HEK293 (cell line): ENCODE measurements at regions not wholly inside any gene's neighbourhood (a gene's known extent, or its start where the extent isn't known, plus 50 kb on each side); places are given as distances from the start of the nearest gene placed in this dataset.

Source experiments
- ZBTB1 ChIP-seq: fragments of 450-650 bp; formaldehyde crosslinking; IDR thresholded peaks from 2 replicates; pipeline ENCODE4 v1.5.1; 2016; ENCODE audit warnings: missing biosample characterization, missing genetic modification characterization
- ZNF416 ChIP-seq: fragments of 450-650 bp; formaldehyde crosslinking; IDR thresholded peaks from 2 replicates; pipeline ENCODE4 v1.5.1; 2016; ENCODE audit warnings: missing biosample characterization, missing genetic modification characterization
- ZNF558 ChIP-seq: fragments of 450-650 bp; formaldehyde crosslinking; IDR thresholded peaks from 2 replicates; pipeline ENCODE4 v1.5.1; 2016; ENCODE audit warnings: missing biosample characterization, missing genetic modification characterization
- TF ChIP-seq, protein P1 (sequence below): fragments of 450-650 bp; formaldehyde crosslinking; optimal IDR thresholded peaks from 2 replicates; pipeline ENCODE3; 2016; ENCODE audit warnings: missing biosample characterization, mild to moderate bottlenecking, missing genetic modification characterization
- TF ChIP-seq, protein P2 (sequence below): fragments of 450-650 bp; formaldehyde crosslinking; IDR thresholded peaks from 2 replicates; pipeline ENCODE4 v1.5.1; 2016; ENCODE audit warnings: missing biosample characterization, missing genetic modification characterization
- TF ChIP-seq, protein P3 (sequence below): fragments of 450-650 bp; formaldehyde crosslinking; IDR thresholded peaks from 2 replicates; pipeline ENCODE4 v1.5.1; 2016; ENCODE audit warnings: missing biosample characterization, missing genetic modification characterization
- TF ChIP-seq, protein P4 (sequence below): fragments of 450-650 bp; formaldehyde crosslinking; IDR thresholded peaks from 2 replicates; pipeline ENCODE4 v1.5.1; 2016; ENCODE audit warnings: missing biosample characterization, missing genetic modification characterization
- TF ChIP-seq, protein P5 (sequence below): fragments of 450-650 bp; formaldehyde crosslinking; IDR thresholded peaks from 2 replicates; pipeline ENCODE4 v1.5.0; 2017; ENCODE audit warnings: missing biosample characterization, missing genetic modification characterization, borderline replicate concordance

DNA sequence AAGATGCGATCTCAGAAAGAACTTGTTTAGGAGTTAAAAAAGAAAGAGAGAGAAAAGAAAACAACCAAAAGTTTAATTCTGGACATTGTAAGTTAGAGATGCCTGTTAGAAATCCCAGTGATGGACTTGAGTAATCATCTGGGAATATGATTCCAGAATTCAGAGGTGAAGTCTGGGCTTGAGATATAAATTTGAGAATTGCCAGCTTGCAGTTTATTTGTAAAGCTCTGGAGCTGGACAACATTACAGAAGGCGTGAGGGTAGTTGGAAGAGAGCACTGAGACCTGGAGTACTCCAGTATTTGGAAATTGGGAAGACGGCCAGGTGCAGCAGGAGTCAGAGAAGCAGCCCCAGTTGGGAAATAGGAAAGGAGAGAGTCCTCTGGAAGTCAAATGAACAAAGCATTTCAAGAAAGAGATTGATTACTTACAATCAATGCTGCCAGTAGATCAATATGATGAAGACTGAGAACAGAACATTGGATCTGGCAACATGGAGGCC is 128.8 kb upstream of the ARHGAP28 start:
- no peak for TF ChIP-seq ZNF416
- no peak for TF ChIP-seq ZBTB1 (tag by site-specific recombination)
- TF ChIP-seq, protein P1, sequence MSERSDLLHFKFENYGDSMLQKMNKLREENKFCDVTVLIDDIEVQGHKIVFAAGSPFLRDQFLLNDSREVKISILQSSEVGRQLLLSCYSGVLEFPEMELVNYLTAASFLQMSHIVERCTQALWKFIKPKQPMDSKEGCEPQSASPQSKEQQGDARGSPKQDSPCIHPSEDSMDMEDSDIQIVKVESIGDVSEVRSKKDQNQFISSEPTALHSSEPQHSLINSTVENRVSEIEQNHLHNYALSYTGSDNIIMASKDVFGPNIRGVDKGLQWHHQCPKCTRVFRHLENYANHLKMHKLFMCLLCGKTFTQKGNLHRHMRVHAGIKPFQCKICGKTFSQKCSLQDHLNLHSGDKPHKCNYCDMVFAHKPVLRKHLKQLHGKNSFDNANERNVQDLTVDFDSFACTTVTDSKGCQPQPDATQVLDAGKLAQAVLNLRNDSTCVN (tag by site-specific recombination) = no peak
- TF ChIP-seq, protein P2, sequence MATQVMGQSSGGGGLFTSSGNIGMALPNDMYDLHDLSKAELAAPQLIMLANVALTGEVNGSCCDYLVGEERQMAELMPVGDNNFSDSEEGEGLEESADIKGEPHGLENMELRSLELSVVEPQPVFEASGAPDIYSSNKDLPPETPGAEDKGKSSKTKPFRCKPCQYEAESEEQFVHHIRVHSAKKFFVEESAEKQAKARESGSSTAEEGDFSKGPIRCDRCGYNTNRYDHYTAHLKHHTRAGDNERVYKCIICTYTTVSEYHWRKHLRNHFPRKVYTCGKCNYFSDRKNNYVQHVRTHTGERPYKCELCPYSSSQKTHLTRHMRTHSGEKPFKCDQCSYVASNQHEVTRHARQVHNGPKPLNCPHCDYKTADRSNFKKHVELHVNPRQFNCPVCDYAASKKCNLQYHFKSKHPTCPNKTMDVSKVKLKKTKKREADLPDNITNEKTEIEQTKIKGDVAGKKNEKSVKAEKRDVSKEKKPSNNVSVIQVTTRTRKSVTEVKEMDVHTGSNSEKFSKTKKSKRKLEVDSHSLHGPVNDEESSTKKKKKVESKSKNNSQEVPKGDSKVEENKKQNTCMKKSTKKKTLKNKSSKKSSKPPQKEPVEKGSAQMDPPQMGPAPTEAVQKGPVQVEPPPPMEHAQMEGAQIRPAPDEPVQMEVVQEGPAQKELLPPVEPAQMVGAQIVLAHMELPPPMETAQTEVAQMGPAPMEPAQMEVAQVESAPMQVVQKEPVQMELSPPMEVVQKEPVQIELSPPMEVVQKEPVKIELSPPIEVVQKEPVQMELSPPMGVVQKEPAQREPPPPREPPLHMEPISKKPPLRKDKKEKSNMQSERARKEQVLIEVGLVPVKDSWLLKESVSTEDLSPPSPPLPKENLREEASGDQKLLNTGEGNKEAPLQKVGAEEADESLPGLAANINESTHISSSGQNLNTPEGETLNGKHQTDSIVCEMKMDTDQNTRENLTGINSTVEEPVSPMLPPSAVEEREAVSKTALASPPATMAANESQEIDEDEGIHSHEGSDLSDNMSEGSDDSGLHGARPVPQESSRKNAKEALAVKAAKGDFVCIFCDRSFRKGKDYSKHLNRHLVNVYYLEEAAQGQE (tag by site-specific recombination) = no peak
- no peak for TF ChIP-seq ZNF558
- TF ChIP-seq, protein P3, sequence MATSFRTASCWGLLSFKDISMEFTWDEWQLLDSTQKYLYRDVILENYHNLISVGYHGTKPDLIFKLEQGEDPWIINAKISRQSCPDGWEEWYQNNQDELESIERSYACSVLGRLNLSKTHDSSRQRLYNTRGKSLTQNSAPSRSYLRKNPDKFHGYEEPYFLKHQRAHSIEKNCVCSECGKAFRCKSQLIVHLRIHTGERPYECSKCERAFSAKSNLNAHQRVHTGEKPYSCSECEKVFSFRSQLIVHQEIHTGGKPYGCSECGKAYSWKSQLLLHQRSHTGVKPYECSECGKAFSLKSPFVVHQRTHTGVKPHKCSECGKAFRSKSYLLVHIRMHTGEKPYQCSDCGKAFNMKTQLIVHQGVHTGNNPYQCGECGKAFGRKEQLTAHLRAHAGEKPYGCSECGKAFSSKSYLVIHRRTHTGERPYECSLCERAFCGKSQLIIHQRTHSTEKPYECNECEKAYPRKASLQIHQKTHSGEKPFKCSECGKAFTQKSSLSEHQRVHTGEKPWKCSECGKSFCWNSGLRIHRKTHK (tag by site-specific recombination) = no peak
- TF ChIP-seq, protein P4, sequence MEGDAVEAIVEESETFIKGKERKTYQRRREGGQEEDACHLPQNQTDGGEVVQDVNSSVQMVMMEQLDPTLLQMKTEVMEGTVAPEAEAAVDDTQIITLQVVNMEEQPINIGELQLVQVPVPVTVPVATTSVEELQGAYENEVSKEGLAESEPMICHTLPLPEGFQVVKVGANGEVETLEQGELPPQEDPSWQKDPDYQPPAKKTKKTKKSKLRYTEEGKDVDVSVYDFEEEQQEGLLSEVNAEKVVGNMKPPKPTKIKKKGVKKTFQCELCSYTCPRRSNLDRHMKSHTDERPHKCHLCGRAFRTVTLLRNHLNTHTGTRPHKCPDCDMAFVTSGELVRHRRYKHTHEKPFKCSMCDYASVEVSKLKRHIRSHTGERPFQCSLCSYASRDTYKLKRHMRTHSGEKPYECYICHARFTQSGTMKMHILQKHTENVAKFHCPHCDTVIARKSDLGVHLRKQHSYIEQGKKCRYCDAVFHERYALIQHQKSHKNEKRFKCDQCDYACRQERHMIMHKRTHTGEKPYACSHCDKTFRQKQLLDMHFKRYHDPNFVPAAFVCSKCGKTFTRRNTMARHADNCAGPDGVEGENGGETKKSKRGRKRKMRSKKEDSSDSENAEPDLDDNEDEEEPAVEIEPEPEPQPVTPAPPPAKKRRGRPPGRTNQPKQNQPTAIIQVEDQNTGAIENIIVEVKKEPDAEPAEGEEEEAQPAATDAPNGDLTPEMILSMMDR (tag by site-specific recombination) = no peak
- TF ChIP-seq, protein P5, sequence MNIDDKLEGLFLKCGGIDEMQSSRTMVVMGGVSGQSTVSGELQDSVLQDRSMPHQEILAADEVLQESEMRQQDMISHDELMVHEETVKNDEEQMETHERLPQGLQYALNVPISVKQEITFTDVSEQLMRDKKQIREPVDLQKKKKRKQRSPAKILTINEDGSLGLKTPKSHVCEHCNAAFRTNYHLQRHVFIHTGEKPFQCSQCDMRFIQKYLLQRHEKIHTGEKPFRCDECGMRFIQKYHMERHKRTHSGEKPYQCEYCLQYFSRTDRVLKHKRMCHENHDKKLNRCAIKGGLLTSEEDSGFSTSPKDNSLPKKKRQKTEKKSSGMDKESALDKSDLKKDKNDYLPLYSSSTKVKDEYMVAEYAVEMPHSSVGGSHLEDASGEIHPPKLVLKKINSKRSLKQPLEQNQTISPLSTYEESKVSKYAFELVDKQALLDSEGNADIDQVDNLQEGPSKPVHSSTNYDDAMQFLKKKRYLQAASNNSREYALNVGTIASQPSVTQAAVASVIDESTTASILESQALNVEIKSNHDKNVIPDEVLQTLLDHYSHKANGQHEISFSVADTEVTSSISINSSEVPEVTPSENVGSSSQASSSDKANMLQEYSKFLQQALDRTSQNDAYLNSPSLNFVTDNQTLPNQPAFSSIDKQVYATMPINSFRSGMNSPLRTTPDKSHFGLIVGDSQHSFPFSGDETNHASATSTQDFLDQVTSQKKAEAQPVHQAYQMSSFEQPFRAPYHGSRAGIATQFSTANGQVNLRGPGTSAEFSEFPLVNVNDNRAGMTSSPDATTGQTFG (tag by site-specific recombination) = no peak
